ENCODE measurements at regions not wholly inside any gene's neighbourhood (a gene's known extent, or its start where the extent isn't known, plus 50 kb on each side); places are given as distances from the start of the nearest gene placed in this dataset.

DNA sequence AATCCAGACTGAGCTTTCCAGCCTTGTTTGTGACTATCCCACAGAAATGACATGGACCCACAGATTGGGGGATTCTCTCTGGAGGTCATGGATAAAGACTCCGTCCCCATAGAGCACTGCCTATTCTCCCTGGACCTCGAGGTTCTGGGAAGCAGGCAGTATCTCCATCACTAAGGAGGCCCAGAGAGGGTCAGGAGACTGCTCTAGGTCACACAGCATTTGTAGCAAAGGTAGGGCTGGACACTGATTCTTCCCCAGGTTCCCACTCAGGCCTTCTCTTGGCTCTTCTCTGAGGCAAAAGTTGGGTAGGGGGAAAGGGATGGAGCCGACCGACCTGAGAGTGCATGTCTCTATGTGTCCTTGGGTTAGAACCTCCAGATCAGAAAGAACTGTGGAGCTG lies 80.9 kb downstream of the PTPRS start:
- Histone ChIP-seq H3K9ac (ENCODE audit: low read length) (no peak overlapping the region), H2AFZ (ENCODE audit: low read depth, low read length) (no peak overlapping the region), H3K4me3 (ENCODE audit: low read length) (no peak overlapping the region), H3K4me2 (ENCODE audit: low read length) (no peak overlapping the region), H3K4me1 (ENCODE audit: low read length) (no peaks in the 10 kb centered on the region), H3K27me3 (ENCODE audit: low read depth, low read length) (no peaks in the 10 kb centered on the region), H3K27ac (ENCODE audit: low read length) (no peak overlapping the region), H3K79me2 (ENCODE audit: low read length) (no peaks in the 10 kb centered on the region), H3K9me3 (ENCODE audit: insufficient read depth, low read length) (no peaks in the 10 kb centered on the region), H4K20me1 (ENCODE audit: insufficient read depth, low read length) (no peaks in the 10 kb centered on the region), H3K36me3 (replicated peaks; ENCODE audit: low read depth, low read length) (no peaks in the 10 kb centered on the region)
- TF ChIP-seq CTCF (IDR thresholded peaks at IDR 0.05; ENCODE audit: low read depth, low read length) = no peak
- no peak for TF ChIP-seq EZH2phosphoT487 (IDR thresholded peaks at IDR 0.05; ENCODE audit: low read depth)

DNA sequence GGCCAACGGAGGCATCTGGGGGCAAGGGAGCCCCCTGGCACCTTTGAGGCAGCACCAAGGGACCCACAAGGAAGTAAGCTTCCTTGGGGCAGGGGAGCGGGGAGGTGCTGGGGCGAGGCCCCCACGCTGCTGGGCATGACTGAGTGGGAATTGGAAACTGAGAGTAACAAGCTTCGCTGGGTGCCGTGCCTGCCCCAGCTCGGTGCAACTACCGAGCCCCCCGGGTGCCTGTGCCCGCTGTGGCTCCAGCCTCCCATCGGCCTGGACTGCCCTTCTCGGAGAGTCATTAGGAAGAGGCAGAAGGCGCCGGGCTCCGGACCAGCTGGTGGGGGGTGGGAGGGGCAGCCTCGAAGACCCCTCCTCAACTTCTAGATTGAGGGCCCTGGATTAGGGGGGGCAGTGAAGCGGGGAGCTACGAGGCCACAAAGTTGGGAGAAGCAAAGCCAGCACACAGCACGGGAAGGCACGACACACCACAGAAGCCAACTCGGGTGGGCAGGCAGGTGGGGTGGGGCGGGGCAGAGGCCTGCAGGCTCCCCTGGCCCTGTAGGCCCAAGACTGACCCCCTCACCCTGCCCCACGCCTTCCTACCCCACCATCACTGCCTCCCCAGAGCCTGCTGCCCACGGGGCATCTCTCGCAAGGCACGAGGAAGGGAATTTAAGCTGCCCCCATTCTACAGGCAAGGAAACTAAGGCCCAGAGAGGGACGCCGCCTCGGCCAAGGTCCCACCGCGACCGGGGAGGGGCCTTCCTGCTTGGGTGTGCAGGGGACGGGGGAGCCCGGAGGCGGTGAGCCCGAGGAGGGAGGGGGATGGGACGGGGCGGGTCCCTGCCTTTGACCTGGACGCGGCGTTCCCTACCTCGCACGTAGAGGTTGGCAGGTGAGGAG lies 83.2 kb downstream of the PTPRS start:
- Histone ChIP-seq H3K4me1 (ENCODE audit: low read length) (peaks cover 6% of the 10 kb centered on the region; the same call in 1 of the 2 replicates), H3K4me2 (ENCODE audit: low read length) (no peak overlapping the region), H3K36me3 (replicated peaks; ENCODE audit: low read depth, low read length) (no peaks in the 10 kb centered on the region), H3K9me3 (ENCODE audit: insufficient read depth, low read length) (no peaks in the 10 kb centered on the region), H2AFZ (ENCODE audit: low read depth, low read length) (no peak overlapping the region), H3K4me3 (ENCODE audit: low read length) (no peak overlapping the region), H4K20me1 (ENCODE audit: insufficient read depth, low read length) (no peaks in the 10 kb centered on the region), H3K27me3 (ENCODE audit: low read depth, low read length) (peaks cover 7% of the 10 kb centered on the region; the same call in 1 of the 2 replicates), H3K9ac (ENCODE audit: low read length) (no peak overlapping the region), H3K27ac (ENCODE audit: low read length) (no peak overlapping the region), H3K79me2 (ENCODE audit: low read length) (no peaks in the 10 kb centered on the region)
- TF ChIP-seq EZH2phosphoT487 (IDR thresholded peaks at IDR 0.05; ENCODE audit: low read depth) (no peak), CTCF (IDR thresholded peaks at IDR 0.05; ENCODE audit: low read depth, low read length) (no peak)

DNA sequence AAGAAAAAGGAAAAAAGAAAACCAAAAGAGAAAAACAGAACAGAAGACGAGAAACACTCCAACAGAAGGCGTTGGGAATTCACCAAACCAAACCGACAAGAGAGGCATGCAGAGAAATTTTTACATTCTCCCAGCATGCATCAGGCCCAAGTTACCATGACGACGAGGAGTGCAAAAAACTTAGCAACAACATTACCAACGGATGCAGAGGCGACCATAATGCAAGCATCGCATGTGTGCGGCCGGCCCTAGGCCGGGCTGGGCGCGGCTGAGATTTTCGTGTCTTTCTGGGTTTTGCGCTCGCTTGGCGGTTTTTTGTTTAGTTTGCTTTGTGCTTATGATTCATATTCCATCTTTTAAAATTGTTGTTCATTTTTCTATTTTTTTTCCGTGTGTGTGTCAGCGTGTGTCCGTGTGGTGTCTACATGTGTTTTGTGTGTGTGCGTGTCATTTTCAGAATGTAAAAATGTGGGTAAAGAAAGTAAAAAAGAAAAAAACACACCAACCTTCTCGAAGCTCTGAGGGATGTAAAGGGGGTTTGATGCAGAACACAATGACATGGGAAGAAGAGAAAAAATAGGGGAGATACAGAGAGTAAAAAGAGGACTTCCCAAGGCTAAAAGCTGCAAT lies 84.9 kb downstream of the PTPRS start:
- no peaks in the 10 kb centered on the region for H3K36me3 ChIP-seq (replicated peaks; ENCODE audit: low read depth, low read length)
- H3K4me1 ChIP-seq (ENCODE audit: low read length) = peaks cover 6% of the 10 kb centered on the region; the same call in 1 of the 2 replicates
- no peak for TF ChIP-seq CTCF (IDR thresholded peaks at IDR 0.05; ENCODE audit: low read depth, low read length)
- H3K79me2 ChIP-seq (ENCODE audit: low read length) = no peaks in the 10 kb centered on the region
- H2AFZ ChIP-seq (ENCODE audit: low read depth, low read length) = no peak overlapping the region
- no peak overlapping the region for H3K9ac ChIP-seq (ENCODE audit: low read length)
- peaks cover 7% of the 10 kb centered on the region; the same call in 1 of the 2 replicates for H3K27me3 ChIP-seq (ENCODE audit: low read depth, low read length)
- no peaks in the 10 kb centered on the region for H3K9me3 ChIP-seq (ENCODE audit: insufficient read depth, low read length)
- H3K4me2 ChIP-seq (ENCODE audit: low read length) = no peak overlapping the region
- no peaks in the 10 kb centered on the region for H4K20me1 ChIP-seq (ENCODE audit: insufficient read depth, low read length)
- H3K4me3 ChIP-seq (ENCODE audit: low read length) = no peak overlapping the region
- H3K27ac ChIP-seq (ENCODE audit: low read length) = no peak overlapping the region

- H3K4me3 ChIP-seq (ENCODE audit: low read length) = no peak overlapping the region
- H3K36me3 ChIP-seq (replicated peaks; ENCODE audit: low read depth, low read length) = no peaks in the 10 kb centered on the region
- H4K20me1 ChIP-seq (ENCODE audit: insufficient read depth, low read length) = no peaks in the 10 kb centered on the region
- H3K27ac ChIP-seq (ENCODE audit: low read length) = no peak overlapping the region
- peaks cover 7% of the 10 kb centered on the region; the same call in 1 of the 2 replicates for H3K27me3 ChIP-seq (ENCODE audit: low read depth, low read length)
- H3K9ac ChIP-seq (ENCODE audit: low read length) = no peak overlapping the region
- H2AFZ ChIP-seq (ENCODE audit: low read depth, low read length) = no peak overlapping the region
- H3K4me1 ChIP-seq (ENCODE audit: low read length) = peaks cover 6% of the 10 kb centered on the region; the same call in 1 of the 2 replicates
- H3K79me2 ChIP-seq (ENCODE audit: low read length) = no peaks in the 10 kb centered on the region
- H3K4me2 ChIP-seq (ENCODE audit: low read length) = no peak overlapping the region
- TF ChIP-seq EZH2phosphoT487 (IDR thresholded peaks at IDR 0.05; ENCODE audit: low read depth) (no peak), CTCF (IDR thresholded peaks at IDR 0.05; ENCODE audit: low read depth, low read length) (no peak)
- H3K9me3 ChIP-seq (ENCODE audit: insufficient read depth, low read length) = no peaks in the 10 kb centered on the region
These were observed 85.7 kb downstream of the PTPRS start for GRCh38 chr19:5254944-5255343.

All from OCI-LY3 (cell line).